Mesendoderm (in vitro differentiated cells): ENCODE measurements at regions not wholly inside any gene's neighbourhood (a gene's known extent, or its start where the extent isn't known, plus 50 kb on each side); places are given as distances from the start of the nearest gene placed in this dataset.
A peak's percentile ranks its signal among the peaks of the same experiment; 100 is the strongest.

Experiments
- DNase-seq: peaks from one replicate; pipeline ENCODE4 v3.0.0; 2013
- H2AK5ac ChIP-seq: 2 replicates; pipeline ENCODE4 v1.6.1; 2013; ENCODE audit warnings: low read length, inconsistent platforms
- H2BK120ac ChIP-seq: 2 replicates; pipeline ENCODE4 v1.6.1; 2013; ENCODE audit warnings: low read depth, mild to moderate bottlenecking, low read length, moderate library complexity, mixed read lengths
- H2BK15ac ChIP-seq: replicated peaks from 2 replicates; pipeline ENCODE4 v1.6.1; 2013; ENCODE audit warnings: low read depth, mild to moderate bottlenecking, moderate library complexity
- H2BK5ac ChIP-seq: 2 replicates; pipeline ENCODE4 v1.6.1; 2013; ENCODE audit warnings: low read length, inconsistent platforms
- H3K18ac ChIP-seq: 2 replicates; pipeline ENCODE4 v1.6.1; 2013; ENCODE audit warnings: mild to moderate bottlenecking, low read length, mixed read lengths
- H3K23ac ChIP-seq: one replicate; pipeline ENCODE4 v1.6.1; 2013; ENCODE audit warnings: low read length
- H3K27ac ChIP-seq: 2 replicates; pipeline ENCODE4 v1.5.1; 2013; ENCODE audit warnings: low read depth, mild to moderate bottlenecking, inconsistent platforms, low read length, moderate library complexity
- H3K27me3 ChIP-seq: 2 replicates; pipeline ENCODE4 v1.6.1; 2013; ENCODE audit warnings: low read length, control low read depth, mild to moderate bottlenecking, inconsistent platforms; ENCODE audit not compliant: insufficient read depth, poor library complexity
- H3K36me3 ChIP-seq: 2 replicates; pipeline ENCODE4 v1.6.1; 2013; ENCODE audit warnings: low read length, inconsistent platforms; ENCODE audit not compliant: control insufficient read depth, insufficient read depth
- H3K4ac ChIP-seq: one replicate; pipeline ENCODE4 v1.6.1; 2013; ENCODE audit warnings: low read depth, mild to moderate bottlenecking, low read length, moderate library complexity
- H3K4me1 ChIP-seq: 2 replicates; pipeline ENCODE4 v1.6.1; 2013; ENCODE audit warnings: low read depth, low read length, inconsistent platforms; ENCODE audit not compliant: control insufficient read depth
- H3K4me2 ChIP-seq: 2 replicates; pipeline ENCODE4 v1.6.1; 2013; ENCODE audit warnings: low read length
- H3K4me3 ChIP-seq: 2 replicates; pipeline ENCODE4 v1.5.1; 2013; ENCODE audit warnings: mild to moderate bottlenecking, low read length
- H3K56ac ChIP-seq: one replicate; pipeline ENCODE4 v1.6.1; 2013; ENCODE audit warnings: low read length
- H3K79me1 ChIP-seq: 2 replicates; pipeline ENCODE4 v1.6.1; 2013; ENCODE audit warnings: low read length, inconsistent platforms
- H3K79me2 ChIP-seq: 2 replicates; pipeline ENCODE4 v1.6.1; 2013; ENCODE audit warnings: mild to moderate bottlenecking, low read length; ENCODE audit not compliant: control insufficient read depth, insufficient read depth
- H3K9ac ChIP-seq: 2 replicates; pipeline ENCODE4 v1.6.1; 2013; ENCODE audit warnings: low read length, inconsistent platforms
- H4K5ac ChIP-seq: one replicate; pipeline ENCODE4 v1.6.1; 2013; ENCODE audit warnings: low read length
- H4K8ac ChIP-seq: one replicate; pipeline ENCODE4 v1.6.1; 2013; ENCODE audit warnings: low read depth, mild to moderate bottlenecking, control low read depth, low read length, moderate library complexity
- WGBS: extraction: QIAGEN DNeasy Blood & Tissue Kit; methylation state at CpG from one replicate; pipeline ENCODE4 v1.1.7; 2013; ENCODE audit warnings: low lambda C conversion rate, missing lambda C conversion rate; ENCODE audit not compliant: insufficient coverage; ENCODE audit errors: extremely low coverage; 5-methylcytosine and 5-hydroxymethylcytosine counted together

DNA sequence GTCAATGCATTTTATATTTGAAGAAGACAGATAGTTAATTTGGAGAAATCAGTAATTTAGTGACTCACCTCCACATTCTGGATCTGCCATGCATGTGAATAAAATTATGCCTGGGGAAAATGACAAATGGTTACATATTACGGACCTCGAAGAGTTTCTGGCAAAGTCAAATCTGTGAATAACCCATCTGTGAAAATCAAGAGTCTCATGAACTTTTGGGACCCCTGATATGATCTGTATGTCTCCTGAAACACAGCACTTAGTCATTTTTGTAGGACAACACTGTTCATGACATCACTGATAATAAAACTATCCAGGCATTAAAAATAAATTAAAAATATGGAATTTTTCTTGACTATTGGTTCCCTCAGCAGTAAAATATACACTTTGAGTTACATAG is 584.5 kb downstream of the TLE4 start:
- no peaks in the 10 kb centered on the region for H3K27me3 ChIP-seq
- no peak overlapping the region for H2BK5ac ChIP-seq
- no peak overlapping the region for H3K23ac ChIP-seq
- no peak overlapping the region for H4K5ac ChIP-seq
- no peaks in the 10 kb centered on the region for H3K36me3 ChIP-seq
- no peak for DNase-seq
- no peak overlapping the region for H3K4me3 ChIP-seq
- no peak overlapping the region for H3K4me2 ChIP-seq
- no peak overlapping the region for H4K8ac ChIP-seq
- H3K27ac ChIP-seq, result no peak overlapping the region
- H3K9ac ChIP-seq, result no peak overlapping the region
- no peak overlapping the region for H3K4ac ChIP-seq
- H3K79me2 ChIP-seq, result no peaks in the 10 kb centered on the region
- no peaks in the 10 kb centered on the region for H3K79me1 ChIP-seq
- H3K4me1 ChIP-seq, result peaks cover 7% of the 10 kb centered on the region
- no peak overlapping the region for H3K56ac ChIP-seq
- WGBS, result no CpG with 5 or more reads among the region's 2 CpGs
- no peak overlapping the region for H2BK15ac ChIP-seq
- peak overlapping the region; percentile 45 for H2BK120ac ChIP-seq
- no peak overlapping the region for H2AK5ac ChIP-seq
- peak overlapping the region; percentile 28 for H3K18ac ChIP-seq

DNA sequence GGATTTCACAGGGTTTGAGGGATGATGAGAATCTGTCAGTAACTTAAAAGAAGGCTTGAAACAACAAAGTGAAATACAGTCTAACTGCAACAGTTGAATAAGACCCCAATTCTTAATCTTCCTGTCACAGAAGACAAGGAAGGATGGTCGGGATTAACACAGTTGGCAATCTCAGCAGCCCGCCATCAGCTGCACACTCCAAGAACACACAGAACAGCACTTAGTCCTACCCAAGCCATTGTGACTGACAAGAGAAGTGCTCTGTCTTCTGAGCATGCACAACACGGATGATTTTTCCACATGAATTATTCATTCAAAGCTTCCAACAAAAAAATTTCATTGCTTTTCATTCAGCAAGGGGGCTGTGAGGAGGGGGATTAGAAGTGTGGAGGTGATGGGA is 576.1 kb downstream of the TLE4 start:
- H3K4me1 ChIP-seq, result peaks cover 2% of the 10 kb centered on the region
- H3K27ac ChIP-seq, result no peak overlapping the region
- no peak overlapping the region for H3K56ac ChIP-seq
- H4K8ac ChIP-seq, result no peak overlapping the region
- H2BK15ac ChIP-seq, result no peak overlapping the region
- no peak overlapping the region for H3K4ac ChIP-seq
- H3K79me2 ChIP-seq, result no peaks in the 10 kb centered on the region
- no peak overlapping the region for H2BK120ac ChIP-seq
- H3K23ac ChIP-seq, result no peak overlapping the region
- H3K9ac ChIP-seq, result no peak overlapping the region
- H3K79me1 ChIP-seq, result no peaks in the 10 kb centered on the region
- H3K4me3 ChIP-seq, result no peak overlapping the region
- no peak overlapping the region for H2BK5ac ChIP-seq
- no peaks in the 10 kb centered on the region for H3K36me3 ChIP-seq
- H3K18ac ChIP-seq, result peak overlapping the region; percentile 23
- no peaks in the 10 kb centered on the region for H3K27me3 ChIP-seq
- DNase-seq, result no peak
- no peak overlapping the region for H2AK5ac ChIP-seq
- H3K4me2 ChIP-seq, result no peak overlapping the region
- H4K5ac ChIP-seq, result no peak overlapping the region
- no CpG with 5 or more reads among the region's 3 CpGs for WGBS

DNA sequence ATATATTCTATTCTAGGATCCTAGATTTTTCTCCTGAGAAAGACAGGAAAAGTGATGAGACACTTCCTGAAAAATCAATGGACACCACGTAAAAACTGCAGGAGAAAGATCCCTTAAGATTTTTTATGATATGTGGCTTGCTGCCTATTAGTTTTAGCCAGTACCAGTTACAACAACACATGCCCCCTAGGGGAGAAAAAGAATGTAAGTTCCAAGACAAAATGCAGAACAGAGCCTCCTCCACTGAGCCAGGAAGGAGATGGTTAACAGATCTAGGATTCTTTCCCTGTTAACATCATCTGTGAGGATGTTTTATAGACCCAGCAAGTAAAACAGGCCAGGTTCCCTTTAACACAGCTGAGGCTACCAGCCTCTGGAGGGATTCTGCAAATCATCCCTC is 574.7 kb downstream of the TLE4 start:
- Histone ChIP-seq H3K27ac (no peak overlapping the region), H4K8ac (no peak overlapping the region), H3K79me1 (no peaks in the 10 kb centered on the region), H3K4ac (no peak overlapping the region), H3K4me2 (no peak overlapping the region), H2BK120ac (no peak overlapping the region), H2BK5ac (no peak overlapping the region), H3K27me3 (no peaks in the 10 kb centered on the region), H3K36me3 (no peaks in the 10 kb centered on the region), H3K79me2 (no peaks in the 10 kb centered on the region), H3K18ac (no peak overlapping the region), H3K4me1 (peaks cover 2% of the 10 kb centered on the region), H2BK15ac (no peak overlapping the region), H2AK5ac (no peak overlapping the region), H3K4me3 (no peak overlapping the region), H4K5ac (no peak overlapping the region), H3K56ac (no peak overlapping the region), H3K9ac (no peak overlapping the region), H3K23ac (no peak overlapping the region)
- no CpG with 5 or more reads among the region's 1 CpG for WGBS
- peak; percentile 65 for DNase-seq

DNA sequence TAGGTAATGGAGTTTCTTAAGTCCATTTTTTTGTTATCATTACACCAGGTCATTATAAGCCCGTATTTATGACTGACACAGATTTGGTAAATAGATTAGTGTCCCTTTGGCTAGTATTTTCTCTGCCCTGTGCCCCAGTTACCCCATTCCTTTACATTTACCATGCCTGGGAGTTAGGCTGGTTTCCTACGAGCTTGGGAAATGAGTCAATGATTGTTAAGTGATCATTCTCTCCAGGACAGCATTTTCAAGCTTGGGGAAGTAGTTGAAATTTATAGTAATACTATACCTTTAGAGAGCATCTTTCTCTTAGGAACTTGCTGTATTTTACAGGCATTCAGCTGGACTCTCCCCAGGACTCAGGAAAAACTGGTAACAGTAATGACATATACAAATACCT is 573.1 kb downstream of the TLE4 start:
- no peak overlapping the region for H2BK5ac ChIP-seq
- H3K79me1 ChIP-seq, result no peaks in the 10 kb centered on the region
- no peak overlapping the region for H3K56ac ChIP-seq
- DNase-seq, result no peak
- H2AK5ac ChIP-seq, result no peak overlapping the region
- no peak overlapping the region for H3K4me3 ChIP-seq
- no peak overlapping the region for H3K23ac ChIP-seq
- no peak overlapping the region for H2BK15ac ChIP-seq
- no peak overlapping the region for H3K27ac ChIP-seq
- no peaks in the 10 kb centered on the region for H3K36me3 ChIP-seq
- H3K18ac ChIP-seq, result no peak overlapping the region
- no peaks in the 10 kb centered on the region for H3K27me3 ChIP-seq
- H2BK120ac ChIP-seq, result no peak overlapping the region
- no peak overlapping the region for H3K4me2 ChIP-seq
- H3K4me1 ChIP-seq, result peaks cover 2% of the 10 kb centered on the region
- H4K8ac ChIP-seq, result no peak overlapping the region
- H3K9ac ChIP-seq, result no peak overlapping the region
- H4K5ac ChIP-seq, result no peak overlapping the region
- WGBS, result no CpG with 5 or more reads among the region's 2 CpGs
- H3K79me2 ChIP-seq, result no peaks in the 10 kb centered on the region
- H3K4ac ChIP-seq, result no peak overlapping the region

DNA sequence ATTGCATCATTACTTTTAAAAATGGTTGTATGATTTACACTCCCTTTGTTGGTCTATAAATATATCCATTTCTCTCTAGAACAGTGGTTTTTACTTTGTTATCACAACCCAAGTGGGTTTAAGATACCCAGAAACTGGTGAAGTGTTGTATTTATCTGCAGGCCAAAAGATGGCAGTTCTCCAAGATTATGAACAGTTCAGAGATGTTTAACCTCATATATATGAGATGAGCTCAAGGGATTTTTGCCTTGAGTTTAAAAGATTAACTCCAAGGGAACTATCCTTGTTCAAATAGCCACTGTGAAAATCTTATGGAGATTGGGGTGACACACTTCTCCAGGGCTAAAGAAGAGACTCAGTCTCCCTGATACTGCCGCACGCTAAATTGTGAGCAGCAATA is 572.6 kb downstream of the TLE4 start:
- Histone ChIP-seq H3K27ac (no peak overlapping the region), H2BK120ac (no peak overlapping the region), H2BK15ac (no peak overlapping the region), H3K27me3 (no peaks in the 10 kb centered on the region), H3K4me3 (no peak overlapping the region), H3K36me3 (no peaks in the 10 kb centered on the region), H3K23ac (no peak overlapping the region), H4K5ac (no peak overlapping the region), H2BK5ac (no peak overlapping the region), H3K4ac (no peak overlapping the region), H3K18ac (no peak overlapping the region), H3K4me1 (peaks cover 2% of the 10 kb centered on the region), H3K79me2 (no peaks in the 10 kb centered on the region), H4K8ac (no peak overlapping the region), H3K79me1 (no peaks in the 10 kb centered on the region), H3K4me2 (no peak overlapping the region), H3K9ac (no peak overlapping the region), H2AK5ac (no peak overlapping the region), H3K56ac (no peak overlapping the region)
- no peak for DNase-seq
- WGBS, result no CpG with 5 or more reads among the region's 2 CpGs

DNA sequence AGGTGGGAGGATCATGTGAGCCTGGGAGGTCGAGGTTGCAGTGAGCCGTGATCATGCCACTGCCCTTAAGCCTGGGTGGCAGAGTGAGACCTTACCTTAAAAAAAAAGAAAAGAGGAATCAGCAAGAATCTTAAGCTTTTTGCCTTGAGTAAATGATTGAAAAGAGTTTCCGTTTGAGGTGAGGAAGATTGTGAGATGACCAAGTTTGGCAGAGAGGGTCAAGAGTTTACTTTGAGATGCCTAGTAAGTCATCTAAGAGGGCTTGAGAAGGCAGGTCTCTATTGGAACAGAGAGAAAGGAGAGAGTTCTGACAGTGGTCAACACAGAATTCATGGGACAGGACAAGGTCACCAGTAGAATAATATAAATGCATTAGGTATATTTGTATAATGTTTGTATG is 572.1 kb downstream of the TLE4 start:
- no peak overlapping the region for H2BK120ac ChIP-seq
- no peak overlapping the region for H3K4ac ChIP-seq
- no peak overlapping the region for H4K5ac ChIP-seq
- H3K4me1 ChIP-seq, result peaks cover 2% of the 10 kb centered on the region
- no peaks in the 10 kb centered on the region for H3K36me3 ChIP-seq
- no peak overlapping the region for H3K4me2 ChIP-seq
- no peak for DNase-seq
- H3K27ac ChIP-seq, result no peak overlapping the region
- no peak overlapping the region for H2AK5ac ChIP-seq
- H3K23ac ChIP-seq, result no peak overlapping the region
- H3K4me3 ChIP-seq, result no peak overlapping the region
- no peak overlapping the region for H3K18ac ChIP-seq
- no peaks in the 10 kb centered on the region for H3K27me3 ChIP-seq
- no peaks in the 10 kb centered on the region for H3K79me2 ChIP-seq
- WGBS, result no CpG with 5 or more reads among the region's 3 CpGs
- no peak overlapping the region for H2BK15ac ChIP-seq
- H3K56ac ChIP-seq, result no peak overlapping the region
- no peak overlapping the region for H3K9ac ChIP-seq
- H3K79me1 ChIP-seq, result no peaks in the 10 kb centered on the region
- H4K8ac ChIP-seq, result no peak overlapping the region
- no peak overlapping the region for H2BK5ac ChIP-seq
